H1 (cell line): ENCODE measurements at regions not wholly inside any gene's neighbourhood (a gene's known extent, or its start where the extent isn't known, plus 50 kb on each side); places are given as distances from the start of the nearest gene placed in this dataset.

Experiments
- CTCF ChIA-PET: fragments of 300-600 bp; sonication (Branson Sonifier 250); formaldehyde crosslinking; loops from one replicate; lab custom pipeline; 2021; ENCODE audit not compliant: partially characterized antibody; lab: Charles Lee
- POLR2A ChIA-PET: fragments of 300-600 bp; sonication (Branson Sonifier 250); formaldehyde crosslinking; loops from one replicate; lab custom pipeline; 2021; ENCODE audit warnings: inconsistent platforms; ENCODE audit not compliant: partially characterized antibody; lab: Charles Lee
- DNase-seq, 2 experiments: peaks; one replicate each; pipeline versions ENCODE4 v3.0.0 to v3.0.0-alpha.2; 2010 to 2022; ENCODE audit warnings: low spot score in 2 of 2, low read depth in 1 of 2, mixed read lengths in 1 of 2
- FAIRE-seq: peaks from 2 replicates; lab custom pipeline; 2011; peaks lifted over from hg19 to GRCh38; lab: Jason Lieb, UNC
- H2AFZ ChIP-seq: 2 replicates; pipeline ENCODE4 v1.8.1; 2012; ENCODE audit warnings: low read length, inconsistent platforms
- H2AK5ac ChIP-seq: 2 replicates; pipeline ENCODE4 v1.6.1; 2013; ENCODE audit warnings: low read depth, low read length
- H2BK120ac ChIP-seq: replicated peaks from 2 replicates; pipeline ENCODE3; 2013; ENCODE audit warnings: low read depth, low read length, inconsistent platforms
- H2BK12ac ChIP-seq: 2 replicates; pipeline ENCODE4 v1.6.1; 2013; ENCODE audit warnings: low read depth, low read length
- H2BK15ac ChIP-seq: 2 replicates; pipeline ENCODE4 v1.6.1; 2013; ENCODE audit warnings: low read length
- H2BK20ac ChIP-seq: 2 replicates; pipeline ENCODE4 v1.6.1; 2013; ENCODE audit warnings: low read length
- H2BK5ac ChIP-seq: 2 replicates; pipeline ENCODE4 v1.6.1; 2013; ENCODE audit warnings: low read depth, low read length
- H3K14ac ChIP-seq: 2 replicates; pipeline ENCODE4 v1.6.1; 2013; ENCODE audit warnings: inconsistent platforms; ENCODE audit not compliant: insufficient read length
- H3K18ac ChIP-seq: 2 replicates; pipeline ENCODE4 v1.6.1; 2013; ENCODE audit warnings: low read length; ENCODE audit errors: extremely low read depth
- H3K23ac ChIP-seq: 2 replicates; pipeline ENCODE4 v1.6.1; 2013; ENCODE audit warnings: inconsistent platforms; ENCODE audit not compliant: insufficient read length
- H3K23me2 ChIP-seq: 2 replicates; pipeline ENCODE4 v1.6.1; 2013; ENCODE audit warnings: low read depth, low read length
- H3K27ac ChIP-seq: 2 replicates; pipeline ENCODE4 v1.6.1; 2011; ENCODE audit warnings: low read depth, low read length, inconsistent platforms
- H3K27me3 ChIP-seq, 4 experiments: replicated peaks in 1 of 4; 1 replicate in 1 of 4; 2 replicates in 3 of 4; pipeline versions ENCODE4 v1.6.1 to v1.8.1; 2011 to 2013; ENCODE audit warnings: low read length in 3 of 4, mild to moderate bottlenecking in 3 of 4, inconsistent platforms in 2 of 4, mixed read lengths in 2 of 4, moderate library complexity in 1 of 4; ENCODE audit not compliant: control insufficient read depth in 3 of 4, insufficient read depth in 3 of 4; ENCODE audit errors: extremely low read depth in 1 of 4
- H3K36me3 ChIP-seq, 4 experiments: 2 replicates each; pipeline versions ENCODE4 v1.6.1 to v1.8.1; 2011 to 2013; ENCODE audit warnings: mild to moderate bottlenecking in 4 of 4, low read length in 3 of 4, moderate library complexity in 2 of 4, control low read depth in 1 of 4, inconsistent platforms in 1 of 4; ENCODE audit not compliant: insufficient read depth in 4 of 4, control insufficient read depth in 2 of 4
- H3K4ac ChIP-seq: replicated peaks from 2 replicates; pipeline ENCODE3; 2013; ENCODE audit warnings: low read length, low read depth, mixed read lengths, inconsistent platforms; ENCODE audit not compliant: insufficient read length
- H3K4me1 ChIP-seq, 4 experiments: replicated peaks in 1 of 4; 1 replicate in 1 of 4; 2 replicates in 3 of 4; pipeline versions ENCODE4 v1.6.1 to v1.8.1; 2011 to 2013; ENCODE audit warnings: low read length in 3 of 4, inconsistent platforms in 2 of 4, mixed read lengths in 1 of 4; ENCODE audit not compliant: insufficient read depth in 4 of 4, control insufficient read depth in 3 of 4
- H3K4me2 ChIP-seq, 2 experiments: 2 replicates each; pipeline versions ENCODE4 v1.6.1 to v1.8.1; 2011 to 2013; ENCODE audit warnings: low read depth in 2 of 2, low read length in 2 of 2, control low read depth in 1 of 2, inconsistent platforms in 1 of 2, mild to moderate bottlenecking in 1 of 2; ENCODE audit not compliant: insufficient read depth in 1 of 2
- H3K4me3 ChIP-seq, 4 experiments: fragments of 200-600, 300-600 bp in 1 of 4; sonication (generic), shearing (Covaris generic), sonication (Bioruptor Twin) in 1 of 4; 2 replicates each; pipeline versions ENCODE4 v1.5.1 to v1.8.1; 2011 to 2016; ENCODE audit warnings: low read length in 4 of 4, low read depth in 3 of 4, control low read depth in 2 of 4, inconsistent platforms in 2 of 4, mild to moderate bottlenecking in 2 of 4, mixed read lengths in 1 of 4, moderate library complexity in 1 of 4; ENCODE audit not compliant: insufficient read depth in 2 of 4; ENCODE audit errors: extremely low read depth in 1 of 4
- H3K56ac ChIP-seq: replicated peaks from 2 replicates; pipeline ENCODE3; 2013; ENCODE audit warnings: low read depth, mild to moderate bottlenecking, mixed read lengths, low read length, inconsistent platforms; ENCODE audit not compliant: insufficient read length
- H3K79me1 ChIP-seq: 2 replicates; pipeline ENCODE4 v1.6.1; 2013; ENCODE audit warnings: low read depth, low read length, control low read depth
- H3K79me2 ChIP-seq, 2 experiments: 2 replicates each; pipeline versions ENCODE4 v1.6.1 to v1.8.1; 2012 to 2013; ENCODE audit warnings: low read length in 2 of 2, mild to moderate bottlenecking in 2 of 2, inconsistent platforms in 1 of 2; ENCODE audit not compliant: insufficient read depth in 2 of 2, control insufficient read depth in 1 of 2
- H3K9ac ChIP-seq, 4 experiments: replicated peaks in 1 of 4; 1 replicate in 1 of 4; 2 replicates in 3 of 4; pipeline versions ENCODE4 v1.6.1 to v1.8.1; 2011 to 2013; ENCODE audit warnings: low read depth in 3 of 4, low read length in 3 of 4, control low read depth in 2 of 4, mild to moderate bottlenecking in 2 of 4, moderate library complexity in 2 of 4, inconsistent platforms in 1 of 4; ENCODE audit errors: extremely low read depth in 1 of 4
- H3K9me3 ChIP-seq, 2 experiments: 2 replicates each; pipeline versions ENCODE4 v1.6.1 to v1.8.1; 2012 to 2013; ENCODE audit warnings: mild to moderate bottlenecking in 2 of 2, moderate library complexity in 2 of 2, control low read depth in 1 of 2, inconsistent platforms in 1 of 2, low read depth in 1 of 2, low read length in 1 of 2, mixed read lengths in 1 of 2; ENCODE audit not compliant: insufficient read depth in 2 of 2
- H4K20me1 ChIP-seq, 2 experiments: replicated peaks in 1 of 2; 2 replicates each; pipeline versions ENCODE3 to v1.8.1; 2011 to 2013; ENCODE audit warnings: inconsistent platforms in 2 of 2, low read length in 2 of 2, mild to moderate bottlenecking in 1 of 2; ENCODE audit not compliant: insufficient read depth in 2 of 2, control insufficient read depth in 1 of 2
- H4K5ac ChIP-seq: 2 replicates; pipeline ENCODE4 v1.6.1; 2013; ENCODE audit warnings: low read length, low read depth, mixed read lengths, inconsistent platforms; ENCODE audit not compliant: insufficient read length
- H4K8ac ChIP-seq: 2 replicates; pipeline ENCODE4 v1.8.0; 2013; ENCODE audit warnings: mild to moderate bottlenecking, moderate library complexity, low read length, inconsistent platforms; ENCODE audit not compliant: insufficient read depth; ENCODE audit errors: extremely low read depth
- H4K91ac ChIP-seq: replicated peaks from 2 replicates; pipeline ENCODE3; 2013; ENCODE audit warnings: low read length, mixed read lengths, inconsistent platforms; ENCODE audit not compliant: insufficient read length
- CHD2 ChIP-seq: IDR thresholded peaks from 2 replicates; pipeline ENCODE4 v1.6.1; 2012; ENCODE audit warnings: low read length, improper control_type of control experiment
- KDM4A ChIP-seq: IDR thresholded peaks from one replicate; pipeline ENCODE4 v1.7.1; 2012; ENCODE audit warnings: low read depth, mild to moderate bottlenecking, moderate library complexity, low read length, inconsistent platforms; ENCODE audit not compliant: severe bottlenecking
- RNF2 ChIP-seq: fragments of 200-900, 300-1000 bp; sonication (generic); IDR thresholded peaks from 2 replicates; pipeline ENCODE4 v1.7.1; 2016; ENCODE audit warnings: borderline replicate concordance, low read depth, mild to moderate bottlenecking, antibody characterized with exemption, low read length; ENCODE audit not compliant: poor library complexity, severe bottlenecking; ENCODE audit errors: missing control alignments
- TEAD4 ChIP-seq: IDR thresholded peaks from 2 replicates; pipeline ENCODE4 v1.6.1; 2012; ENCODE audit warnings: low read depth, low read length, inconsistent platforms, mixed read lengths
- WGBS, 2 experiments: shearing (Covaris generic) in 1 of 2; methylation state at CpG; one replicate each; pipeline versions ENCODE4 v1.1.6 to v1.1.7; 2013 to 2015; ENCODE audit warnings: low lambda C conversion rate in 2 of 2, mixed read lengths in 2 of 2, inconsistent platforms in 1 of 2, low coverage in 1 of 2, missing lambda C conversion rate in 1 of 2; ENCODE audit not compliant: insufficient replicate concordance in 2 of 2, insufficient coverage in 1 of 2, insufficient read length in 1 of 2; ENCODE audit errors: extremely low coverage in 1 of 2, missing lambda C conversion rate in 1 of 2; 5-methylcytosine and 5-hydroxymethylcytosine counted together
- TF ChIP-seq, protein P1 (sequence below): IDR thresholded peaks from 2 replicates; pipeline ENCODE4 v1.6.1; 2012; ENCODE audit warnings: low read length, inconsistent platforms

GRCh38 chr2:118475622-118476205, 371.7 kb downstream of the EN1 start:
- no peak overlapping the region for H2BK15ac ChIP-seq
- no peaks in the 10 kb centered on the region for H3K79me2 ChIP-seq
- H3K79me1 ChIP-seq = no peaks in the 10 kb centered on the region
- ChIA-PET CTCF (interaction anchor here (0.8 to 0.9 kb wide), 2 partner anchors 17 to 59 kb away, joined by 3 to 4 read pairs; no protein-coding TSS in a partner anchor), POLR2A (no interaction called here)
- H2BK5ac ChIP-seq = no peak overlapping the region
- no peak overlapping the region for H2AFZ ChIP-seq
- FAIRE-seq = no peak
- no peaks in the 10 kb centered on the region for H3K36me3 ChIP-seq
- no peak overlapping the region for H3K4me2 ChIP-seq
- no peak overlapping the region for H3K56ac ChIP-seq
- no peaks in the 10 kb centered on the region for H4K20me1 ChIP-seq
- no peak overlapping the region for H4K8ac ChIP-seq
- no peak overlapping the region for H2BK20ac ChIP-seq
- TF ChIP-seq, protein P1, sequence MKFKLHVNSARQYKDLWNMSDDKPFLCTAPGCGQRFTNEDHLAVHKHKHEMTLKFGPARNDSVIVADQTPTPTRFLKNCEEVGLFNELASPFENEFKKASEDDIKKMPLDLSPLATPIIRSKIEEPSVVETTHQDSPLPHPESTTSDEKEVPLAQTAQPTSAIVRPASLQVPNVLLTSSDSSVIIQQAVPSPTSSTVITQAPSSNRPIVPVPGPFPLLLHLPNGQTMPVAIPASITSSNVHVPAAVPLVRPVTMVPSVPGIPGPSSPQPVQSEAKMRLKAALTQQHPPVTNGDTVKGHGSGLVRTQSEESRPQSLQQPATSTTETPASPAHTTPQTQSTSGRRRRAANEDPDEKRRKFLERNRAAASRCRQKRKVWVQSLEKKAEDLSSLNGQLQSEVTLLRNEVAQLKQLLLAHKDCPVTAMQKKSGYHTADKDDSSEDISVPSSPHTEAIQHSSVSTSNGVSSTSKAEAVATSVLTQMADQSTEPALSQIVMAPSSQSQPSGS = no peak
- no peak for TF ChIP-seq RNF2
- no peak for TF ChIP-seq CHD2
- TF ChIP-seq KDM4A = no peak
- TF ChIP-seq TEAD4 = no peak
- DNase-seq = no peak
- no peak overlapping the region for H3K18ac ChIP-seq
- peaks cover 3 to 7% (median 7%) of the 10 kb centered on the region in 4 experiments; a peak in 6 of 7 replicates for H3K4me1 ChIP-seq
- 95% methylated on average over 9 of the region's 9 CpGs; no CpG with 5 or more reads in 1 of the 2 experiments for WGBS, 2 experiments
- no peak overlapping the region for H3K4ac ChIP-seq
- H3K4me3 ChIP-seq = no peak overlapping the region
- H3K9me3 ChIP-seq = no peaks in the 10 kb centered on the region
- no peak overlapping the region for H3K23ac ChIP-seq
- H3K14ac ChIP-seq = no peak overlapping the region
- no peak overlapping the region for H4K91ac ChIP-seq
- H2AK5ac ChIP-seq = no peak overlapping the region
- H3K27me3 ChIP-seq = no peaks in the 10 kb centered on the region
- H4K5ac ChIP-seq = no peak overlapping the region
- no peak overlapping the region for H3K27ac ChIP-seq
- H3K23me2 ChIP-seq = no peaks in the 10 kb centered on the region
- no peak overlapping the region for H2BK12ac ChIP-seq
- H3K9ac ChIP-seq = no peak overlapping the region
- H2BK120ac ChIP-seq = no peak overlapping the region
